ENCODE measurements at regions not wholly inside any gene's neighbourhood (a gene's known extent, or its start where the extent isn't known, plus 50 kb on each side); places are given as distances from the start of the nearest gene placed in this dataset.
A peak's percentile ranks its signal among the peaks of the same experiment; 100 is the strongest.
"Not testable (repeated sequence)": the region's sequence is repeated elsewhere in the genome, so short reads cannot be mapped to it uniquely, and the experiment has no call there.

- FAIRE-seq, result no peak
These were observed 448.6 kb downstream of the GJA1 start for GRCh38 chr6:121884091-121884490.

GRCh38 chr6:121884620-121885019, 449.2 kb downstream of the GJA1 start:
- FAIRE-seq, result peak; percentile 13

DNA sequence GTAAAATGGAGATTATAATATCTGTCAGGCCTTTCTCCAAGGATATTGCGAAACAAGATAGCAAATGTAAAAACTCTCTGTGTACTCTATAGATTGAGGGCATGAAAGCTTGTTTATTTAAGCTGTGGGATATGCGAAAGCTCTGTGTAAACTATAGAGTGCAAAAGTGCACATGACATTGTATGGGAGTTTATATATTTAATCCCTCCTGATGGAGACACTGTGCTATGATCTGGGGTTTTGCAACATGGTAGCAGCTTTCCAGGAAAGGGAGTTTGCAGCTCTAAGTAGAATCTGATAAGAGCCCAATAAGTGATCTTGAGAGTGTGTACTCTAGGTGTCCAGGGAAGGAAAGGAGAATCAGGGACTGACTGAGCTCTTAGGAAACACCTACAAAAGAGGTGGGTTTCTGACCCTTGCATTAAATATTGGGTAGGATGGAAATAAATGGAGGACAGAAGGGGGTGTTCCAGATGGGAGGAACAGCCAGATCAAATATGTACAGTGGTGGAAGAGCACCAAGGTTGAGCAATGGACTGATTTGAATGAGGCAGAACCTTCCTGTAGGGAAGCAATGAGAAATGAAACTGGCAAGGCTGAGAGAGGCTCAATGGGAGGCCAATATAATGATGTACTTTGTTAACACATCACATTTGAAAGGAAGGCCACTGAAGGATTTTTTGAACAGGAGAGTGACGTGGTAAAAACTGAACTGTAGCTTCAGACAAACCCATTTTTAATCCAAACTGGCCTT, 450.1 kb downstream of the GJA1 start:
- no peak for FAIRE-seq

GRCh38 chr6:121886223-121886830, 450.9 kb downstream of the GJA1 start:
- peak; percentile 8 for FAIRE-seq

- no peak for FAIRE-seq
These were observed 452.3 kb downstream of the GJA1 start for GRCh38 chr6:121887724-121888123.

GRCh38 chr6:121890307-121890910, 455.0 kb downstream of the GJA1 start:
- no peak for FAIRE-seq

DNA sequence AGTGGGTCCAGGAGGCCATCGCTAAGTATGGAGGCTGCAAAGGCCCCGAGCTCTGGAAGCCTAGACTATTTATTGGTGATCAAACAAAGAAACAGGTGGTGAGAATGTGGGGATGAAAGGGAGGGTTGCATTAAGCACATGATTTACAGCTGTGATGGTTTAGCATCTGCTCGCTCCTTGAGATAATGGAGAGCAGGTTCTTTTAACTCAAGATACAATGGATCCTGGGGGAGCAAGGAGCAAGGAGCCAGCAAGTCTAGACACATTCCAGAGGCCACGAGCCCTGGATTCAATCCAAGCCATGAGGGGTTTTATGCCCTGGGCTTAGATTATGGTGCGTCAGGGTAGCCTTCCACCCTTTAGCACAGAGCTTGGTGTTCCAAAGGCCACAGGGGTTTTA, 460.3 kb downstream of the GJA1 start:
- not testable (repeated sequence) for FAIRE-seq

DNA sequence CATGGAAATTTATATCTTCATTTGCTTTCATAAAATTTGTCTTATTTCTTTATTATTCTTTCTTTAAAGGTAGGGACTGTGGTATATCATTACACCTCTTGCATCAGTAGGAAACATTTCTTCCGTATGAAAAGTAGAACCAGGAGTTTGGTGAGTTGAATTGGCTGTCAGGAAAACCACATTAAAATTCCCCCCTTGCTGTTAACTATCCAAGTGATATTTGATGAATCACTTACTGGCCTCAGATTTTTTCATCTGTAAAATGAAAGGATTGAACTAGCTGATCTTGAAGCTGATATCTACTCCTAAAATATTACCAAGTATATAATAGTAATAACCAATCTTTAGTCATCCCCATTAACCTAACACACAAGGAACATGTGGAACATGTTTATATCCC, 460.9 kb downstream of the GJA1 start:
- FAIRE-seq, result no peak

DNA sequence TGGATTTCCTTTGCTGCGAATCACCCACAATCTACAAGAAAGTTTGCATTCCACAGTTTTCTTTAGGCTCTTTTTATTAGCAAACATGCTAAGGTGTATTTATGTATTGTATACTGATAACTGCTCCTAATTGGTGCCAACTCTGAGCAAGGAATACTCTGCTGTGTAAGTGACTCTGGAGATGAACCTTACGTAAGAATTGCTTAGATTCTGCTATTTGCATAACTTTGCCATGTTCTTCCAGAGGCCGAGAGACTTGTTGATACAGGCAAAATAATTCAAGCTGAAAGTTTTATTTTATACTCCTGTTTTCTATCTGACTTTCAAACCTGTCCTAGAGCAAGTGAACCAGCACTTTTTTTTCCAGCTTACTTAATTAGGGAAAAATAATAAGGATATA, 461.3 kb downstream of the GJA1 start:
- no peak for FAIRE-seq

- FAIRE-seq, result peak; percentile 95
These were observed 461.9 kb downstream of the GJA1 start for GRCh38 chr6:121897337-121897760.

DNA sequence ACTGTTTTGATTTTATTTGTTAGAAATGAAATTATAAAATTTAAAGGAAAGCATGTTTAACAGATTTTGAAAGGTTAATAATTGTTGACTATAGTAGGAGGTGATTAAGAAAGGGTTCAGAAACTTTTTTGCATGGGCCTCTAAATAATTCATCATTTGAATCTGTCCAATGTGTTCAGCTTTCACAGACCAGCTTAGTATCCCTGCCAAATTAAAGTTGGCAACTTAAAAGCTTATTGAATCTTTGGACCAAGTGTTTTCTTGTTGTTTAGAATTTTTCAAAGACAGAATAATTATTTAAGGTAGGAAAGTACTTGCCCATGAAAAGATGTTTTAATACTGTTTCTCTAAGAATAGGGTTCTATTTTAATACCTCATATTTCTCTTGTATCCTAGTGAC, 466.0 kb downstream of the GJA1 start:
- no peak for FAIRE-seq

GRCh38 chr6:121904559-121904958, 469.1 kb downstream of the GJA1 start:
- no peak for FAIRE-seq

GRCh38 chr6:121912905-121913304, 477.5 kb downstream of the GJA1 start:
- no peak for FAIRE-seq

- no peak for FAIRE-seq
These were observed 481.9 kb downstream of the GJA1 start for GRCh38 chr6:121917263-121917829.

- peak; percentile 89 for FAIRE-seq
These were observed 481.5 kb upstream of the HSF2 start for GRCh38 chr6:121917834-121918559.

- FAIRE-seq, result peak; percentile 90
These were observed 478.8 kb upstream of the HSF2 start for GRCh38 chr6:121920616-121921015.

DNA sequence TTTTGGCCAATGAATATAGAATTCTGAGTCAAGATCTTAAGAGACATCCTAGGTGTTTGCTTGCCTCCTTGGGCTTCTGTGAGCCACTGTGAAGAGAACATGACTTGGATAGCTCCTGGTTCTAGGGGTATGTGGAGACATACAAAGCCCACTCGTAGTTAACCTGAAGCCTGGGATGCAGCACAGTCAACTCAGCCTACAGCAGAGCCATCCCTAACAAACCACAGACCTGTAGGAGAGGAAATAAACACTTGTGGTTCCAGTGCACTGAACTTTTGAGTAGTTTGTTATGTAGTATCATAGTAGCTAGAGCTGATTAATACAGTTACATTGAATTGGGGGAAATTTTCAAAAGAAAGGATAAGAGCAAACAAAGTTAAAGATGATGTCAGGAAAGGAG, 474.4 kb upstream of the HSF2 start:
- no peak for FAIRE-seq

DNA sequence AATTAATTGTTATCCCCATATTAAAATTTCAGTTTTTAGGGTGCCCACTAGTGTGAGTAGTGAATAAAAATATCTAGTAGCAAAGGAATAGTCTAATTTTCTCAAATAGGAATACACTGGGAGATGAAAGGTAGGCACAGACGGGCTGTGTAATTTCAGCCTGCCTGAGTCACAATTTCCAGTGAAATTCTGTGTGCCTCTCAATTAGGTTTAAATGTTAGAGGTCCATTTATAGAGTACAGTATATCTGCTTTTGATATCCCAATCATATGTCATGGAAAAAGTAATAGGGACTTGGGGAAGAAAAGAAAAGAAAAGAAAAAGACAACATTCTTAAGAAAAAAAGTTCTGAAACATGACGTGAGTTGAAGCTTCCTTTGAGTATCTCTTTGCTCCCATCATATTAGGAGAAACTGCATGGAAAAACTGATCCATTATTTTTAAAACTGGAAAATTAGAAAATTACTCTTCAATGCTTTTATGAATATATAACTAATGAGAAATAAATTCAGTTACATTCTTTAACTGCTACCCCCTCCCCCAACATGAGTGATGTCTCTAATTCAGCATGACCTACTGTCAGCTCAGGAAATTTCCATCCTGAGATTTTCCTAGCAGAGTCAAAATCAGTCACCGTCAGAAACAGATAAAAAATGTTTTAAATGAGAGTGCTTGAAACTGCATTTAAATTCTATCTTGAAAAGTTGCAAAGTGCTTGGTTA, 473.8 kb upstream of the HSF2 start:
- peak; percentile 40 for FAIRE-seq

- no peak for FAIRE-seq
These were observed 470.2 kb upstream of the HSF2 start for GRCh38 chr6:121929301-121929700.

- FAIRE-seq, result peak; percentile 98
These were observed 467.1 kb upstream of the HSF2 start for GRCh38 chr6:121932076-121932991.

DNA sequence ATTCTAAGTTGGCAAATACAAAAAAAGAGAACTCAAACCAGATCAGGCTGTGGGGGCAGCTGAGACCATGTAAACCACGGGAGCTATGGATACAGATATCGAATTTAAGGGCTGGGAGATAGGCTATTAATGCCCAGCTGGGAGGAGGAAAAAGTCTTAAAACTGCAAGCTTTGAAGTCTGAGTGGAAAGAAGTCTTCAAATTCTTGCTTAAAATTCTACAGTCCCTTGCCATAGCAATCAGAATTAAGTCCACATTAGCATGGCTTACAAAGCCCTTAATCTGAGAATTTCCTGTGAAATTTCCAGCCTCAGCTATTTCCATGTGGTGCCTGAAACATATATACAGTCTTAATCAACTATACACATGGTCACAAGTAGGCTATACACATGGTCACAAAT, 465.0 kb upstream of the HSF2 start:
- FAIRE-seq, result peak; percentile 97

Data from G401.6 (cell line).